ENCODE measurements at regions not wholly inside any gene's neighbourhood (a gene's known extent, or its start where the extent isn't known, plus 50 kb on each side); places are given as distances from the start of the nearest gene placed in this dataset.

DNA sequence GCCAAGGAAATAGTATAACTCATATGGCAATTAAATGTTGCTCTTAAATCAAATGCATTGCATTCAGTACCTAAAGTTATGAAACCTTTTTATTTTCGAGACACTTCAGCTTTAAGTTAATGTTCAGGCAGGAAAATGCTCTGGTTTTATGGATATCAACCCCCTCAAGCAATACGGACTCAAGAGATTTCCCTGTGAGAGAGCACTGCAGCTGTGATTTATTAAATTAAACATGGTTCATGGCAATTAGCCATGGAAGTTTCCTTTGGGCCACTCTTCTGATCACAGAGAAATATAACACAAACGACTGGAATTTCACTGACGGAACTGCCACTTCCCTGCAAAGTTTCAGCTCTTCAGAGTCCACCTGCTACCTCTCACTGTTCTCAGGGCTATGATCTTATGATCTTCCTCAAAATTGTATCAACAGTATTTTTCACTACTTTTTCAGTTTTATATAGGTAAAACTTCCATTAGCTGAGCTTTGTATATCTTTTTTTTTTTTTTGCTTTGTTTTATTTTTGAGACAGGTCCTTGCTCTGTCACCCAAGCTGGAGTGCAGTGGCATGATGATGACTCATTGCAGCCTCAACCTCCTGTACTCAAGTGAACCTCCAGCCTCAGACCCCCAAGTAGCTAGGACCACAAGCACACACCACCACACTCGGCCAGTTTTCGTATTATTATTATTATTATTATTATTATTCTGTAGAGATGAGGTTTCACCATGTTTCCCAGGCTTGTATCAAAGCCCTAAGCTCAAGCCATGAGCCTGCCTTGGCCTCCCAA lies 923.1 kb upstream of the TMPRSS15 start:
- Histone ChIP-seq H3K79me2 (ENCODE audit: insufficient read depth, low read length) (no peaks in the 10 kb centered on the region), H3K36me3 (ENCODE audit: insufficient read depth, low read length) (no peaks in the 10 kb centered on the region), H3K27ac (ENCODE audit: low read length) (no peak overlapping the region), H4K20me1 (ENCODE audit: insufficient read depth, low read length) (no peaks in the 10 kb centered on the region), H2AFZ (ENCODE audit: low read depth, low read length) (no peak overlapping the region), H3K27me3 (ENCODE audit: insufficient read depth, low read length, poor library complexity) (no peaks in the 10 kb centered on the region), H3K9me3 (ENCODE audit: insufficient read depth, low read length, severe bottlenecking) (no peaks in the 10 kb centered on the region), H3K9ac (ENCODE audit: low read depth, low read length) (no peak overlapping the region), H3K4me2 (ENCODE audit: insufficient read depth, low read length) (no peak overlapping the region), H3K4me3 (ENCODE audit: low read depth in 1 of 2, low read length in 2 of 2) (no peak overlapping the region), H3K4me1 (ENCODE audit: insufficient read depth, low read length) (no peaks in the 10 kb centered on the region)
- TF ChIP-seq, protein P1, sequence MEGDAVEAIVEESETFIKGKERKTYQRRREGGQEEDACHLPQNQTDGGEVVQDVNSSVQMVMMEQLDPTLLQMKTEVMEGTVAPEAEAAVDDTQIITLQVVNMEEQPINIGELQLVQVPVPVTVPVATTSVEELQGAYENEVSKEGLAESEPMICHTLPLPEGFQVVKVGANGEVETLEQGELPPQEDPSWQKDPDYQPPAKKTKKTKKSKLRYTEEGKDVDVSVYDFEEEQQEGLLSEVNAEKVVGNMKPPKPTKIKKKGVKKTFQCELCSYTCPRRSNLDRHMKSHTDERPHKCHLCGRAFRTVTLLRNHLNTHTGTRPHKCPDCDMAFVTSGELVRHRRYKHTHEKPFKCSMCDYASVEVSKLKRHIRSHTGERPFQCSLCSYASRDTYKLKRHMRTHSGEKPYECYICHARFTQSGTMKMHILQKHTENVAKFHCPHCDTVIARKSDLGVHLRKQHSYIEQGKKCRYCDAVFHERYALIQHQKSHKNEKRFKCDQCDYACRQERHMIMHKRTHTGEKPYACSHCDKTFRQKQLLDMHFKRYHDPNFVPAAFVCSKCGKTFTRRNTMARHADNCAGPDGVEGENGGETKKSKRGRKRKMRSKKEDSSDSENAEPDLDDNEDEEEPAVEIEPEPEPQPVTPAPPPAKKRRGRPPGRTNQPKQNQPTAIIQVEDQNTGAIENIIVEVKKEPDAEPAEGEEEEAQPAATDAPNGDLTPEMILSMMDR (IDR thresholded peaks at IDR 0.05; ENCODE audit: borderline replicate concordance, extremely low read depth, low read length, poor library complexity, severe bottlenecking): no peak
- TF ChIP-seq EZH2 (IDR thresholded peaks at IDR 0.05; ENCODE audit: borderline replicate concordance, low read depth, low read length, severe bottlenecking): no peak
- ATAC-seq (ENCODE audit: insufficient read depth, low read depth) (no peak), DNase-seq (no peak)

DNA sequence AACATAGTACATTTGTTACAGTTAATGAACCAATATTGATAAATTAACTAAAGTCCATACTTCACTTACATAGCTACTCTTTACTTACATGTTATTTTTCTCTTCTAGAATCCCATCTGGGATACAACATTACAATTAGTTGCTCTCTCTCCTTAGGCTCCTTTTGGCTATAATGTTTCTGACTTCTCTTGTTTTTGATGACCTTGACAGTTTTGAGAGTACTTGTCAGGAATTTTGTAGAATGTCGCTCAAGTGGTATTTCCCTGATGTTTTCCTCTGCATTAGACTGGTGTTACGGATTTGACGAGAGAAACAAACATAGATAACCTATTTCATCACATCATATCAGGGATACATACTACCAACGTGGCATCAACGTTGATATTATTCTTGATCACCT lies 925.4 kb upstream of the TMPRSS15 start:
- Histone ChIP-seq H3K27ac (ENCODE audit: low read length) (no peak overlapping the region), H3K4me3 (ENCODE audit: low read depth in 1 of 2, low read length in 2 of 2) (no peak overlapping the region), H3K4me2 (ENCODE audit: insufficient read depth, low read length) (no peak overlapping the region), H4K20me1 (ENCODE audit: insufficient read depth, low read length) (no peaks in the 10 kb centered on the region), H3K27me3 (ENCODE audit: insufficient read depth, low read length, poor library complexity) (no peaks in the 10 kb centered on the region), H2AFZ (ENCODE audit: low read depth, low read length) (no peak overlapping the region), H3K9ac (ENCODE audit: low read depth, low read length) (no peak overlapping the region), H3K36me3 (ENCODE audit: insufficient read depth, low read length) (no peaks in the 10 kb centered on the region), H3K4me1 (ENCODE audit: insufficient read depth, low read length) (no peaks in the 10 kb centered on the region), H3K79me2 (ENCODE audit: insufficient read depth, low read length) (no peaks in the 10 kb centered on the region), H3K9me3 (ENCODE audit: insufficient read depth, low read length, severe bottlenecking) (peaks cover 2% of the 10 kb centered on the region)
- ATAC-seq (ENCODE audit: insufficient read depth, low read depth) (no peak), DNase-seq (no peak)
- TF ChIP-seq, protein P1 (IDR thresholded peaks at IDR 0.05; ENCODE audit: borderline replicate concordance, extremely low read depth, low read length, poor library complexity, severe bottlenecking): no peak
- TF ChIP-seq EZH2 (IDR thresholded peaks at IDR 0.05; ENCODE audit: borderline replicate concordance, low read depth, low read length, severe bottlenecking): no peak

GRCh38 chr21:19340303-19340702 lies 936.7 kb upstream of the TMPRSS15 start:
- Histone ChIP-seq H2AFZ (ENCODE audit: low read depth, low read length) (no peak overlapping the region), H3K79me2 (ENCODE audit: insufficient read depth, low read length) (no peaks in the 10 kb centered on the region), H3K27me3 (ENCODE audit: insufficient read depth, low read length, poor library complexity) (no peaks in the 10 kb centered on the region), H4K20me1 (ENCODE audit: insufficient read depth, low read length) (no peaks in the 10 kb centered on the region), H3K9ac (ENCODE audit: low read depth, low read length) (no peak overlapping the region), H3K9me3 (ENCODE audit: insufficient read depth, low read length, severe bottlenecking) (no peaks in the 10 kb centered on the region), H3K27ac (ENCODE audit: low read length) (no peak overlapping the region), H3K4me2 (ENCODE audit: insufficient read depth, low read length) (no peak overlapping the region), H3K4me1 (ENCODE audit: insufficient read depth, low read length) (no peaks in the 10 kb centered on the region), H3K4me3 (ENCODE audit: low read depth in 1 of 2, low read length in 2 of 2) (no peak overlapping the region), H3K36me3 (ENCODE audit: insufficient read depth, low read length) (no peaks in the 10 kb centered on the region)
- TF ChIP-seq, protein P1 (IDR thresholded peaks at IDR 0.05; ENCODE audit: borderline replicate concordance, extremely low read depth, low read length, poor library complexity, severe bottlenecking): no peak
- TF ChIP-seq EZH2 (IDR thresholded peaks at IDR 0.05; ENCODE audit: borderline replicate concordance, low read depth, low read length, severe bottlenecking): no peak
- ATAC-seq (ENCODE audit: insufficient read depth, low read depth) (no peak), DNase-seq (no peak)

Data from DND-41 (cell line).